H9 (cell line): ENCODE measurements at regions not wholly inside any gene's neighbourhood (a gene's known extent, or its start where the extent isn't known, plus 50 kb on each side); places are given as distances from the start of the nearest gene placed in this dataset.

Experiments used
- DNase-seq: peaks from one replicate; pipeline ENCODE4 v3.0.0-alpha.2; 2017
- H2AFZ ChIP-seq: one replicate; pipeline ENCODE4 v1.6.1; 2013; ENCODE audit warnings: mild to moderate bottlenecking, low read length, control low read depth, moderate library complexity
- H2AK5ac ChIP-seq: 2 replicates; pipeline ENCODE4 v1.6.1; 2013; ENCODE audit warnings: low read length, control low read depth, mixed read lengths; ENCODE audit not compliant: insufficient read length
- H2BK120ac ChIP-seq: one replicate; pipeline ENCODE4 v1.6.1; 2013; ENCODE audit warnings: low read depth, mild to moderate bottlenecking, low read length, control low read depth, inconsistent platforms; ENCODE audit not compliant: poor library complexity, severe bottlenecking
- H2BK12ac ChIP-seq: 2 replicates; pipeline ENCODE4 v1.6.1; 2013; ENCODE audit warnings: low read length, control low read depth, mixed read lengths, low read depth; ENCODE audit not compliant: insufficient read length
- H2BK15ac ChIP-seq: 2 replicates; pipeline ENCODE4 v1.6.1; 2013; ENCODE audit warnings: low read depth, low read length, control low read depth
- H2BK20ac ChIP-seq: one replicate; pipeline ENCODE4 v1.6.1; 2013; ENCODE audit warnings: low read depth, mild to moderate bottlenecking, low read length, control low read depth, inconsistent platforms; ENCODE audit not compliant: poor library complexity, severe bottlenecking
- H2BK5ac ChIP-seq: 2 replicates; pipeline ENCODE4 v1.6.1; 2013; ENCODE audit warnings: low read length, control low read depth, mixed read lengths; ENCODE audit not compliant: insufficient read length
- H3K14ac ChIP-seq: 2 replicates; pipeline ENCODE4 v1.6.1; 2013; ENCODE audit warnings: low read length, control low read depth; ENCODE audit not compliant: insufficient read depth
- H3K18ac ChIP-seq: 2 replicates; pipeline ENCODE4 v1.6.1; 2013; ENCODE audit warnings: low read depth, mild to moderate bottlenecking, mixed read lengths, low read length, control low read depth; ENCODE audit not compliant: insufficient read length
- H3K23ac ChIP-seq: 2 replicates; pipeline ENCODE4 v1.6.1; 2013; ENCODE audit warnings: low read length, control low read depth, mixed read lengths, low read depth; ENCODE audit not compliant: insufficient read length
- H3K23me2 ChIP-seq: 2 replicates; pipeline ENCODE4 v1.6.1; 2013; ENCODE audit warnings: low read depth, mild to moderate bottlenecking, mixed read lengths, low read length, control low read depth; ENCODE audit not compliant: insufficient read length, poor library complexity, severe bottlenecking
- H3K27ac ChIP-seq: 2 replicates; pipeline ENCODE4 v1.5.1; 2013; ENCODE audit warnings: low read length, control low read depth, mixed read lengths, low read depth; ENCODE audit not compliant: insufficient read length
- H3K27me3 ChIP-seq: 2 replicates; pipeline ENCODE4 v1.6.1; 2013; ENCODE audit warnings: low read length, control low read depth, inconsistent platforms; ENCODE audit not compliant: insufficient read depth
- H3K4ac ChIP-seq: 2 replicates; pipeline ENCODE4 v1.6.1; 2013; ENCODE audit warnings: low read depth, mild to moderate bottlenecking, control low read depth, inconsistent platforms, low read length, moderate library complexity
- H3K4me1 ChIP-seq: 2 replicates; pipeline ENCODE4 v1.6.1; 2013; ENCODE audit warnings: low read length, control low read depth, inconsistent platforms; ENCODE audit not compliant: insufficient read depth
- H3K4me2 ChIP-seq: 2 replicates; pipeline ENCODE4 v1.6.1; 2013; ENCODE audit warnings: low read length, control low read depth, mixed read lengths; ENCODE audit not compliant: insufficient read length, insufficient read depth
- H3K56ac ChIP-seq: 2 replicates; pipeline ENCODE4 v1.6.1; 2013; ENCODE audit warnings: low read depth, mild to moderate bottlenecking, mixed read lengths, low read length, control low read depth; ENCODE audit not compliant: insufficient read length
- H3K79me1 ChIP-seq: 2 replicates; pipeline ENCODE4 v1.6.1; 2013; ENCODE audit warnings: low read depth, mild to moderate bottlenecking, moderate library complexity, low read length, control low read depth, inconsistent platforms; ENCODE audit not compliant: insufficient read depth, poor library complexity, severe bottlenecking
- H3K79me2 ChIP-seq: 2 replicates; pipeline ENCODE4 v1.6.1; 2013; ENCODE audit warnings: low read length, control low read depth, inconsistent platforms; ENCODE audit not compliant: insufficient read depth
- H3K9ac ChIP-seq: 2 replicates; pipeline ENCODE4 v1.6.1; 2013; ENCODE audit warnings: low read length, control low read depth, mixed read lengths; ENCODE audit not compliant: insufficient read length; ENCODE audit errors: extremely low read depth
- H3K9me3 ChIP-seq: one replicate; pipeline ENCODE4 v1.6.1; 2013; ENCODE audit warnings: low read depth, low read length, inconsistent platforms; ENCODE audit not compliant: control insufficient read depth
- H3T11ph ChIP-seq: one replicate; pipeline ENCODE4 v1.6.1; 2013; ENCODE audit warnings: mild to moderate bottlenecking, low read length, control low read depth, inconsistent platforms
- H4K20me1 ChIP-seq: one replicate; pipeline ENCODE4 v1.6.1; 2013; ENCODE audit not compliant: control insufficient read depth, insufficient read length, insufficient read depth
- H4K5ac ChIP-seq: 2 replicates; pipeline ENCODE4 v1.6.1; 2013; ENCODE audit warnings: low read depth, mild to moderate bottlenecking, mixed read lengths, low read length, control low read depth; ENCODE audit not compliant: insufficient read length
- H4K8ac ChIP-seq: replicated peaks from 2 replicates; pipeline ENCODE4 v1.6.1; 2013; ENCODE audit warnings: low read length, control low read depth, mixed read lengths, low read depth; ENCODE audit not compliant: insufficient read length
- H4K91ac ChIP-seq: 2 replicates; pipeline ENCODE4 v1.6.1; 2013; ENCODE audit warnings: low read depth, mild to moderate bottlenecking, moderate library complexity, mixed read lengths, low read length, control low read depth; ENCODE audit not compliant: insufficient read length
- H3K27ac Mint-ChIP-seq, 3 experiments: 2 replicates in 2 of 3; 3 replicates in 1 of 3; pipeline ENCODE4 v1.8.0; 2020 to 2021; ENCODE audit warnings: mixed read lengths in 3 of 3, mild to moderate bottlenecking in 1 of 3, moderate library complexity in 1 of 3
- H3K27me3 Mint-ChIP-seq: 2 replicates; pipeline ENCODE4 v1.8.0; 2021; ENCODE audit warnings: low read depth, mild to moderate bottlenecking, moderate library complexity, mixed read lengths
- H3K36me3 Mint-ChIP-seq, 3 experiments: 2 replicates in 2 of 3; 3 replicates in 1 of 3; pipeline ENCODE4 v1.8.0; 2020 to 2021; ENCODE audit warnings: low read depth in 3 of 3, mixed read lengths in 3 of 3; ENCODE audit not compliant: insufficient read depth in 1 of 3
- H3K4me1 Mint-ChIP-seq, 2 experiments: 2 replicates each; pipeline ENCODE4 v1.8.0; 2020; ENCODE audit warnings: mixed read lengths in 2 of 2
- H3K4me3 Mint-ChIP-seq, 2 experiments: 2 replicates in 1 of 2; 3 replicates in 1 of 2; pipeline ENCODE4 v1.8.0; 2020 to 2021; ENCODE audit warnings: mild to moderate bottlenecking in 2 of 2, mixed read lengths in 2 of 2, moderate library complexity in 1 of 2
- H3K9me3 Mint-ChIP-seq, 2 experiments: 2 replicates in 1 of 2; 3 replicates in 1 of 2; pipeline ENCODE4 v1.8.0; 2020; ENCODE audit warnings: mild to moderate bottlenecking in 2 of 2, mixed read lengths in 2 of 2, moderate library complexity in 1 of 2
- CTCF ChIP-seq: fragments of 200-600 bp; sonication (generic); conservative IDR thresholded peaks from 3 replicates; pipeline ENCODE4 v1.8.0; 2021; ENCODE audit warnings: antibody characterized with exemption, mild to moderate bottlenecking
- WGBS: extraction: QIAGEN DNeasy Blood & Tissue Kit; methylation state at CpG from one replicate; pipeline ENCODE4 v1.1.7; 2013; ENCODE audit warnings: missing lambda C conversion rate, low lambda C conversion rate, mixed read lengths; ENCODE audit not compliant: insufficient read length; ENCODE audit errors: extremely low coverage; 5-methylcytosine and 5-hydroxymethylcytosine counted together

- TF ChIP-seq CTCF, result no peak
- Histone ChIP-seq H3K9me3 (no peaks in the 10 kb centered on the region), H3K27me3 (no peaks in the 10 kb centered on the region), H2BK15ac (no peak overlapping the region), H3K4me1 (no peaks in the 10 kb centered on the region), H3K14ac (no peak overlapping the region), H3K79me1 (no peaks in the 10 kb centered on the region), H3K23me2 (no peaks in the 10 kb centered on the region), H2BK20ac (no peak overlapping the region), H2BK12ac (no peak overlapping the region), H4K20me1 (no peaks in the 10 kb centered on the region), H3K18ac (no peak overlapping the region), H4K8ac (no peak overlapping the region), H4K5ac (no peak overlapping the region), H3K9ac (no peak overlapping the region), H3K4ac (no peak overlapping the region), H2BK5ac (no peak overlapping the region), H3K56ac (no peak overlapping the region), H2BK120ac (no peak overlapping the region), H2AK5ac (no peak overlapping the region), H3K27ac (no peak overlapping the region), H3K4me2 (no peak overlapping the region), H3T11ph (no peak overlapping the region), H4K91ac (no peak overlapping the region), H2AFZ (no peak overlapping the region), H3K23ac (no peak overlapping the region), H3K79me2 (no peaks in the 10 kb centered on the region)
- H3K4me1 Mint-ChIP-seq, result no peaks in the 10 kb centered on the region
- DNase-seq, result no peak
- H3K4me3 Mint-ChIP-seq, result no peak overlapping the region
- WGBS, result no CpG with 5 or more reads among the region's 6 CpGs
- H3K27ac Mint-ChIP-seq, result no peak overlapping the region
- H3K36me3 Mint-ChIP-seq, result no peaks in the 10 kb centered on the region; a peak in 1 of 7 replicates
- peaks cover 0 to 6% of the 10 kb centered on the region in 2 experiments; a peak in 3 of 5 replicates for H3K9me3 Mint-ChIP-seq
- H3K27me3 Mint-ChIP-seq, result peaks cover 2% of the 10 kb centered on the region
Measured at GRCh38 chr20:24817351-24817750, 131.7 kb upstream of the CST7 start.
